ENCODE measurements at regions not wholly inside any gene's neighbourhood (a gene's known extent, or its start where the extent isn't known, plus 50 kb on each side); places are given as distances from the start of the nearest gene placed in this dataset.

- no peak for TF ChIP-seq CTCF (IDR thresholded peaks at IDR 0.05)
- no peak for TF ChIP-seq POLR2A (IDR thresholded peaks at IDR 0.05)
Observed at GRCh38 chr20:6993011-6993410, 225.5 kb downstream of the BMP2 start.

All from uterus (tissue), 2 donors.